OCI-M2 (cell line): ENCODE measurements at regions not wholly inside any gene's neighbourhood (a gene's known extent, or its start where the extent isn't known, plus 50 kb on each side); places are given as distances from the start of the nearest gene placed in this dataset.

Experiments used
- DNase-seq: peaks from one replicate; lab custom pipeline; 2025; ENCODE audit not compliant: unreplicated experiment; lab: John Stamatoyannopoulos, UW

- DNase-seq, result no peak
Measured at GRCh38 chr12:98418357-98419075, 96.9 kb upstream of the TMPO start.

- DNase-seq, result no peak
Measured at GRCh38 chr12:98419081-98419794, 96.2 kb upstream of the TMPO start.

GRCh38 chr12:98419795-98420404 lies 95.5 kb upstream of the TMPO start:
- DNase-seq, result no peak

GRCh38 chr12:98420461-98420860 lies 94.9 kb upstream of the TMPO start:
- DNase-seq, result no peak

GRCh38 chr12:98421316-98421715 lies 94.1 kb upstream of the TMPO start:
- DNase-seq, result no peak

GRCh38 chr12:98422359-98422758 lies 93.0 kb upstream of the TMPO start:
- no peak for DNase-seq

GRCh38 chr12:98422812-98423211 lies 92.6 kb upstream of the TMPO start:
- DNase-seq, result no peak

GRCh38 chr12:98423963-98424362 lies 91.4 kb upstream of the TMPO start:
- DNase-seq, result no peak

GRCh38 chr12:98424726-98425401 lies 90.5 kb upstream of the TMPO start:
- peak; percentile 14 for DNase-seq

GRCh38 chr12:98425859-98426258 lies 89.5 kb upstream of the TMPO start:
- no peak for DNase-seq

GRCh38 chr12:98431089-98431488 lies 84.3 kb upstream of the TMPO start:
- DNase-seq, result no peak

- DNase-seq, result no peak
Measured at GRCh38 chr12:98437166-98437565, 78.2 kb upstream of the TMPO start.

GRCh38 chr12:98437806-98438595 lies 77.4 kb upstream of the TMPO start:
- no peak for DNase-seq

- DNase-seq, result no peak
Measured at GRCh38 chr12:98438656-98439230, 76.6 kb upstream of the TMPO start.

GRCh38 chr12:98439471-98439951 lies 75.9 kb upstream of the TMPO start:
- no peak for DNase-seq

GRCh38 chr12:98439981-98440581 lies 75.3 kb upstream of the TMPO start:
- peak; percentile 31 for DNase-seq

- no peak for DNase-seq
Measured at GRCh38 chr12:98446060-98446459, 69.3 kb upstream of the TMPO start.

- no peak for DNase-seq
Measured at GRCh38 chr12:98446682-98447081, 68.7 kb upstream of the TMPO start.

GRCh38 chr12:98449584-98449983 lies 65.8 kb upstream of the TMPO start:
- DNase-seq, result no peak

GRCh38 chr12:98453070-98453469 lies 62.3 kb upstream of the TMPO start:
- no peak for DNase-seq
